ENCODE measurements at regions not wholly inside any gene's neighbourhood (a gene's known extent, or its start where the extent isn't known, plus 50 kb on each side); places are given as distances from the start of the nearest gene placed in this dataset.

- no peak overlapping the region for H3K27ac ChIP-seq
- no peak for TF ChIP-seq CTCF (IDR thresholded peaks at IDR 0.05)
- no peaks in the 10 kb centered on the region for H3K4me1 ChIP-seq
- no peaks in the 10 kb centered on the region for H3K36me3 ChIP-seq
- H3K9me3 ChIP-seq, result no peaks in the 10 kb centered on the region
- intact Hi-C loops (cut with DNase I), result no loop called here
- H3K27me3 ChIP-seq, result no peaks in the 10 kb centered on the region
- DNase-seq, result no peak
- no peak overlapping the region for H3K4me3 ChIP-seq
- no peak overlapping the region for H3K9ac ChIP-seq (ENCODE audit: low read depth in 2 of 2, low read length in 2 of 2)
Measured at GRCh38 chr15:37856109-37856508, 78.3 kb upstream of the TMCO5A start.

- H3K27me3 ChIP-seq, result no peaks in the 10 kb centered on the region
- no peak overlapping the region for H3K9ac ChIP-seq (ENCODE audit: low read depth in 2 of 2, low read length in 2 of 2)
- TF ChIP-seq CTCF (IDR thresholded peaks at IDR 0.05), result no peak
- no peak overlapping the region for H3K27ac ChIP-seq
- H3K4me3 ChIP-seq, result no peak overlapping the region
- H3K36me3 ChIP-seq, result no peaks in the 10 kb centered on the region
- H3K9me3 ChIP-seq, result no peaks in the 10 kb centered on the region
- H3K4me1 ChIP-seq, result no peaks in the 10 kb centered on the region
- intact Hi-C loops (cut with DNase I), result no loop called here
- no peak for DNase-seq
Measured at GRCh38 chr15:37860896-37861295, 73.5 kb upstream of the TMCO5A start.

GRCh38 chr15:37865687-37866086, 68.8 kb upstream of the TMCO5A start:
- H3K4me1 ChIP-seq, result no peaks in the 10 kb centered on the region
- DNase-seq, result no peak
- no peak for TF ChIP-seq CTCF (IDR thresholded peaks at IDR 0.05)
- no peaks in the 10 kb centered on the region for H3K9me3 ChIP-seq
- H3K36me3 ChIP-seq, result no peaks in the 10 kb centered on the region
- no peaks in the 10 kb centered on the region for H3K27me3 ChIP-seq
- H3K9ac ChIP-seq (ENCODE audit: low read depth in 2 of 2, low read length in 2 of 2), result no peak overlapping the region
- no peak overlapping the region for H3K27ac ChIP-seq
- no peak overlapping the region for H3K4me3 ChIP-seq
- intact Hi-C loops (cut with DNase I), result no loop called here

- intact Hi-C loops (cut with DNase I), result no loop called here
- H3K9me3 ChIP-seq, result no peaks in the 10 kb centered on the region
- no peak for TF ChIP-seq CTCF (IDR thresholded peaks at IDR 0.05)
- H3K4me1 ChIP-seq, result no peaks in the 10 kb centered on the region
- H3K27ac ChIP-seq, result no peak overlapping the region
- no peaks in the 10 kb centered on the region for H3K27me3 ChIP-seq
- no peak overlapping the region for H3K4me3 ChIP-seq
- DNase-seq, result no peak
- H3K36me3 ChIP-seq, result no peaks in the 10 kb centered on the region
- H3K9ac ChIP-seq (ENCODE audit: low read depth in 2 of 2, low read length in 2 of 2), result no peak overlapping the region
Measured at GRCh38 chr15:37870711-37871110, 63.7 kb upstream of the TMCO5A start.

- no peak overlapping the region for H3K4me3 ChIP-seq
- H3K9ac ChIP-seq (ENCODE audit: low read depth in 2 of 2, low read length in 2 of 2), result no peak overlapping the region
- no peak for DNase-seq
- intact Hi-C loops (cut with DNase I), result no loop called here
- no peak overlapping the region for H3K27ac ChIP-seq
- H3K36me3 ChIP-seq, result no peaks in the 10 kb centered on the region
- H3K9me3 ChIP-seq, result no peaks in the 10 kb centered on the region
- no peaks in the 10 kb centered on the region for H3K27me3 ChIP-seq
- TF ChIP-seq CTCF (IDR thresholded peaks at IDR 0.05), result no peak
- no peaks in the 10 kb centered on the region for H3K4me1 ChIP-seq
Measured at GRCh38 chr15:37872661-37873060, 61.8 kb upstream of the TMCO5A start.

- no peak for TF ChIP-seq CTCF (IDR thresholded peaks at IDR 0.05)
- Histone ChIP-seq H3K9ac (ENCODE audit: low read depth in 2 of 2, low read length in 2 of 2) (no peak overlapping the region), H3K36me3 (no peaks in the 10 kb centered on the region), H3K27ac (no peak overlapping the region), H3K4me3 (no peak overlapping the region), H3K9me3 (no peaks in the 10 kb centered on the region), H3K4me1 (no peaks in the 10 kb centered on the region), H3K27me3 (no peaks in the 10 kb centered on the region)
- intact Hi-C loops (cut with DNase I), result no loop called here
- DNase-seq, result no peak
Measured at GRCh38 chr15:37873336-37873735, 61.1 kb upstream of the TMCO5A start.
